Panc1 (cell line): ENCODE measurements at regions not wholly inside any gene's neighbourhood (a gene's known extent, or its start where the extent isn't known, plus 50 kb on each side); places are given as distances from the start of the nearest gene placed in this dataset.

Experiments used
- POLR2AphosphoS5 ChIP-seq: IDR thresholded peaks from 2 replicates; pipeline ENCODE4 v1.6.1; 2012; ENCODE audit warnings: mild to moderate bottlenecking, low read depth, low read length, moderate library complexity
- SIN3A ChIP-seq: IDR thresholded peaks from 2 replicates; pipeline ENCODE4 v1.6.1; 2012; ENCODE audit warnings: low read depth, mild to moderate bottlenecking, low read length, moderate library complexity, borderline replicate concordance; ENCODE audit not compliant: insufficient read depth
- TF ChIP-seq, protein P1 (sequence below): fragments of 450-650 bp; IDR thresholded peaks from 2 replicates; pipeline ENCODE4 v1.5.1; 2017; ENCODE audit warnings: mild to moderate bottlenecking

DNA sequence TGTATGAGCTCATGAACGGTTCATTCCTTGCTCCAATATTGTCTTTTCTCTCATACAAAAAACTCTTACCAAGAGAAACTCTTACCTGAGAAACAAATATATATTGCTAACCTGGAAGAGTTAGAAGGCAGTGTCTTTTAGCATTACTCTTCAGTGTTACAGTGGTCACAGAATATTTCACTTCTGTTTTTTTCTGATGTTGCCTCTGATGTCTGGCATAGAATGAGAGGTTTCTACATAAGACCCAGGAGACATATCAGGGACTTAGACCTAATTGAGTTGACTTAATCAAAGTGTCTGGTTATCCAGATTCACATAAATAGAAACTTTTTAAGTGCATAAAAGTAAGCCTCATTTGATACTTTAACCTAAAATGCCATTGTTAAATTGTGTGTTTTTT, 923.8 kb downstream of the TTLL7 start:
- TF ChIP-seq, protein P1, sequence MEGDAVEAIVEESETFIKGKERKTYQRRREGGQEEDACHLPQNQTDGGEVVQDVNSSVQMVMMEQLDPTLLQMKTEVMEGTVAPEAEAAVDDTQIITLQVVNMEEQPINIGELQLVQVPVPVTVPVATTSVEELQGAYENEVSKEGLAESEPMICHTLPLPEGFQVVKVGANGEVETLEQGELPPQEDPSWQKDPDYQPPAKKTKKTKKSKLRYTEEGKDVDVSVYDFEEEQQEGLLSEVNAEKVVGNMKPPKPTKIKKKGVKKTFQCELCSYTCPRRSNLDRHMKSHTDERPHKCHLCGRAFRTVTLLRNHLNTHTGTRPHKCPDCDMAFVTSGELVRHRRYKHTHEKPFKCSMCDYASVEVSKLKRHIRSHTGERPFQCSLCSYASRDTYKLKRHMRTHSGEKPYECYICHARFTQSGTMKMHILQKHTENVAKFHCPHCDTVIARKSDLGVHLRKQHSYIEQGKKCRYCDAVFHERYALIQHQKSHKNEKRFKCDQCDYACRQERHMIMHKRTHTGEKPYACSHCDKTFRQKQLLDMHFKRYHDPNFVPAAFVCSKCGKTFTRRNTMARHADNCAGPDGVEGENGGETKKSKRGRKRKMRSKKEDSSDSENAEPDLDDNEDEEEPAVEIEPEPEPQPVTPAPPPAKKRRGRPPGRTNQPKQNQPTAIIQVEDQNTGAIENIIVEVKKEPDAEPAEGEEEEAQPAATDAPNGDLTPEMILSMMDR, result no peak
- TF ChIP-seq POLR2AphosphoS5 (no peak), SIN3A (no peak)
